ENCODE measurements at regions not wholly inside any gene's neighbourhood (a gene's known extent, or its start where the extent isn't known, plus 50 kb on each side); places are given as distances from the start of the nearest gene placed in this dataset.
"Not testable (repeated sequence)": the region's sequence is repeated elsewhere in the genome, so short reads cannot be mapped to it uniquely, and the experiment has no call there.

- ATAC-seq; intact Hi-C loops (cut with micrococcal nuclease; ENCODE audit: unreplicated experiment); H3K27ac ChIP-seq (ENCODE audit: control insufficient read depth, insufficient read depth); BruUV-seq (replicated peaks); H3K4me2 ChIP-seq (ENCODE audit: control insufficient read depth, insufficient read depth); in situ Hi-C loops (cut with MboI); DNase-seq (ENCODE audit: low read depth, low spot score); H2AFZ ChIP-seq (ENCODE audit: control insufficient read depth, low read depth, low read length); H3K4me3 ChIP-seq; H3K4me1 ChIP-seq (ENCODE audit: control insufficient read depth, insufficient read depth, low read length); RAD21 ChIA-PET (ENCODE audit: unreplicated experiment); CTCF ChIA-PET; H3K79me2 ChIP-seq (ENCODE audit: control insufficient read depth, insufficient read depth, low read length); POLR2A ChIA-PET; H3K9me3 ChIP-seq (replicated peaks; ENCODE audit: control insufficient read depth, insufficient read depth, low read length); H3K27me3 ChIP-seq (replicated peaks in 1 of 2; ENCODE audit: control insufficient read depth in 2 of 2, insufficient read depth in 2 of 2, low read length in 1 of 2); H3K9ac ChIP-seq (ENCODE audit: control insufficient read depth, insufficient read depth, low read length); H3K36me3 ChIP-seq (ENCODE audit: control insufficient read depth in 2 of 2, insufficient read depth in 2 of 2, low read length in 1 of 2); FAIRE-seq; H4K20me1 ChIP-seq (ENCODE audit: control insufficient read depth, insufficient read depth); SMC1A ChIA-PET (ENCODE audit: uncharacterized antibody, unreplicated experiment): not testable (repeated sequence)
- 63% methylated on average over 12 of the region's 12 CpGs for WGBS (ENCODE audit: insufficient coverage, insufficient replicate concordance, low lambda C conversion rate, missing lambda C conversion rate)
Observed at GRCh38 chr16:25539767-25540166, 152.0 kb upstream of the HS3ST4 start.

- SMC1A ChIA-PET (ENCODE audit: uncharacterized antibody, unreplicated experiment) = no interaction called here
- no peaks in the 10 kb centered on the region for H3K4me1 ChIP-seq (ENCODE audit: control insufficient read depth, insufficient read depth, low read length)
- H3K4me3 ChIP-seq = no peak overlapping the region
Observed at GRCh38 chr16:25523183-25523582, 168.6 kb upstream of the HS3ST4 start.

More at GRCh38 chr16:25523183-25523582, 168.6 kb upstream of the HS3ST4 start:
- no TSS peak for BruUV-seq (replicated peaks)
- Histone ChIP-seq H3K9ac (ENCODE audit: control insufficient read depth, insufficient read depth, low read length) (no peak overlapping the region), H3K9me3 (replicated peaks; ENCODE audit: control insufficient read depth, insufficient read depth, low read length) (no peaks in the 10 kb centered on the region), H2AFZ (ENCODE audit: control insufficient read depth, low read depth, low read length) (no peak overlapping the region), H3K27me3 (replicated peaks in 1 of 2; ENCODE audit: control insufficient read depth in 2 of 2, insufficient read depth in 2 of 2, low read length in 1 of 2) (no peaks in the 10 kb centered on the region), H3K79me2 (ENCODE audit: control insufficient read depth, insufficient read depth, low read length) (no peaks in the 10 kb centered on the region), H3K36me3 (ENCODE audit: control insufficient read depth in 2 of 2, insufficient read depth in 2 of 2, low read length in 1 of 2) (no peaks in the 10 kb centered on the region), H3K4me2 (ENCODE audit: control insufficient read depth, insufficient read depth) (no peak overlapping the region), H4K20me1 (ENCODE audit: control insufficient read depth, insufficient read depth) (no peaks in the 10 kb centered on the region), H3K27ac (ENCODE audit: control insufficient read depth, insufficient read depth) (no peak overlapping the region)
- FAIRE-seq = no peak
- in situ Hi-C loops (cut with MboI) = no loop called here
- TF ChIP-seq RAD21 (IDR thresholded peaks at IDR 0.05; ENCODE audit: insufficient read depth, low read depth, low read length) = no peak
- TF ChIP-seq SMARCA5 (IDR thresholded peaks at IDR 0.05) = no peak
- no peak for TF ChIP-seq NFYA (IDR thresholded peaks at IDR 0.05; ENCODE audit: borderline replicate concordance, low read depth, low read length)
- no peak for TF ChIP-seq EGR1 (IDR thresholded peaks at IDR 0.05; ENCODE audit: borderline replicate concordance in 1 of 2, low read depth in 2 of 2, low read length in 2 of 2)
- no peak for TF ChIP-seq GATAD2B (conservative IDR thresholded peaks at IDR 0.05; ENCODE audit: low read depth)
- TF ChIP-seq HDGF (IDR thresholded peaks at IDR 0.05) = no peak
- TF ChIP-seq JUNB (IDR thresholded peaks at IDR 0.05) = no peak
- TF ChIP-seq, protein P1, sequence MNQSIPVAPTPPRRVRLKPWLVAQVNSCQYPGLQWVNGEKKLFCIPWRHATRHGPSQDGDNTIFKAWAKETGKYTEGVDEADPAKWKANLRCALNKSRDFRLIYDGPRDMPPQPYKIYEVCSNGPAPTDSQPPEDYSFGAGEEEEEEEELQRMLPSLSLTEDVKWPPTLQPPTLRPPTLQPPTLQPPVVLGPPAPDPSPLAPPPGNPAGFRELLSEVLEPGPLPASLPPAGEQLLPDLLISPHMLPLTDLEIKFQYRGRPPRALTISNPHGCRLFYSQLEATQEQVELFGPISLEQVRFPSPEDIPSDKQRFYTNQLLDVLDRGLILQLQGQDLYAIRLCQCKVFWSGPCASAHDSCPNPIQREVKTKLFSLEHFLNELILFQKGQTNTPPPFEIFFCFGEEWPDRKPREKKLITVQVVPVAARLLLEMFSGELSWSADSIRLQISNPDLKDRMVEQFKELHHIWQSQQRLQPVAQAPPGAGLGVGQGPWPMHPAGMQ (IDR thresholded peaks at IDR 0.05; ENCODE audit: borderline replicate concordance) = no peak
- no peak for TF ChIP-seq POLR2AphosphoS5 (IDR thresholded peaks at IDR 0.05; ENCODE audit: low read length)
- no peak for TF ChIP-seq NFXL1 (IDR thresholded peaks at IDR 0.05; ENCODE audit: borderline replicate concordance)
- no peak for TF ChIP-seq ZNF217 (IDR thresholded peaks at IDR 0.05)
- ChIA-PET RAD21 (ENCODE audit: unreplicated experiment) (no interaction called here), POLR2A (no interaction called here), CTCF (no interaction called here)
- WGBS (ENCODE audit: insufficient coverage, insufficient replicate concordance, low lambda C conversion rate, missing lambda C conversion rate) = 36% methylated on average over 6 of the region's 6 CpGs
- intact Hi-C loops (cut with micrococcal nuclease; ENCODE audit: unreplicated experiment) = no loop called here
- ATAC-seq = no peak
- DNase-seq (ENCODE audit: low read depth, low spot score) = no peak

Data from GM12878 (cell line).